Liver (tissue), 8 donors: ENCODE measurements at regions not wholly inside any gene's neighbourhood (a gene's known extent, or its start where the extent isn't known, plus 50 kb on each side); places are given as distances from the start of the nearest gene placed in this dataset.

ENCODE experiments used
- DNase-seq: peaks from one replicate; pipeline ENCODE4 v3.0.0-alpha.2; 2017; ENCODE audit warnings: low spot score
- H3K27ac ChIP-seq, 2 donors: one replicate each; pipeline ENCODE4 v1.7.0; 2013; ENCODE audit warnings: inconsistent platforms in 2 of 2, low read length in 2 of 2, control low read depth in 1 of 2, low read depth in 1 of 2, mild to moderate bottlenecking in 1 of 2
- H3K27me3 ChIP-seq, 4 donors: one replicate each; pipeline versions ENCODE4 v1.6.1 to v1.7.0; 2013; ENCODE audit warnings: low read length in 3 of 4, inconsistent platforms in 1 of 4, mild to moderate bottlenecking in 1 of 4, moderate library complexity in 1 of 4; ENCODE audit not compliant: control insufficient read depth in 4 of 4, insufficient read depth in 4 of 4
- H3K36me3 ChIP-seq, 4 donors: one replicate each; pipeline versions ENCODE4 v1.6.1 to v1.7.0; 2013; ENCODE audit warnings: low read length in 3 of 4, mild to moderate bottlenecking in 3 of 4, low read depth in 1 of 4, moderate library complexity in 1 of 4; ENCODE audit not compliant: control insufficient read depth in 4 of 4, insufficient read depth in 3 of 4
- H3K4me1 ChIP-seq, 4 donors: one replicate each; pipeline versions ENCODE4 v1.6.1 to v1.7.0; 2013; ENCODE audit warnings: low read length in 3 of 4, mild to moderate bottlenecking in 3 of 4, moderate library complexity in 1 of 4; ENCODE audit not compliant: control insufficient read depth in 4 of 4, insufficient read depth in 4 of 4
- H3K4me3 ChIP-seq, 3 donors: one replicate each; pipeline versions ENCODE4 v1.6.1 to v1.7.0; 2013; ENCODE audit warnings: low read length in 3 of 3, control low read depth in 1 of 3, low read depth in 1 of 3, mild to moderate bottlenecking in 1 of 3
- H3K9ac ChIP-seq, 2 donors: one replicate each; pipeline ENCODE4 v1.7.0; 2013; ENCODE audit warnings: low read length in 2 of 2, mild to moderate bottlenecking in 2 of 2, moderate library complexity in 2 of 2, control low read depth in 1 of 2, low read depth in 1 of 2
- H3K9me3 ChIP-seq, 4 donors: one replicate each; pipeline versions ENCODE4 v1.6.1 to v1.7.0; 2013; ENCODE audit warnings: low read length in 3 of 4; ENCODE audit not compliant: control insufficient read depth in 4 of 4
- ATF3 ChIP-seq: IDR thresholded peaks from 2 replicates; pipeline ENCODE4 v1.6.1; 2016; ENCODE audit warnings: antibody characterized with exemption
- CTCF ChIP-seq: fragments of 150-350 bp; IDR thresholded peaks from 2 replicates; pipeline ENCODE4 v1.5.1; 2017; ENCODE audit warnings: improper control_type of control experiment, low read depth, low read length; ENCODE audit not compliant: missing input control
- EGR1 ChIP-seq, 2 donors: IDR thresholded peaks; 2 replicates each; pipeline ENCODE4 v1.6.1; 2016 to 2018; ENCODE audit warnings: antibody characterized with exemption in 2 of 2, low read depth in 2 of 2
- FOXA1 ChIP-seq: IDR thresholded peaks from 2 replicates; pipeline ENCODE4 v1.6.1; 2016; ENCODE audit warnings: antibody characterized with exemption
- FOXA2 ChIP-seq: IDR thresholded peaks from 2 replicates; pipeline ENCODE4 v1.6.1; 2016; ENCODE audit warnings: antibody characterized with exemption
- GABPA ChIP-seq, 2 donors: IDR thresholded peaks in 1 of 2; conservative IDR thresholded peaks in 1 of 2; 2 replicates each; pipeline ENCODE4 v1.6.1; 2016; ENCODE audit warnings: antibody characterized with exemption in 2 of 2, mild to moderate bottlenecking in 1 of 2, moderate library complexity in 1 of 2
- HNF4A ChIP-seq, 2 donors: conservative IDR thresholded peaks; 2 replicates each; pipeline ENCODE4 v1.6.1; 2016; ENCODE audit warnings: antibody characterized with exemption in 2 of 2, mild to moderate bottlenecking in 2 of 2
- HNF4G ChIP-seq: IDR thresholded peaks from 2 replicates; pipeline ENCODE4 v1.6.1; 2016; ENCODE audit warnings: antibody characterized with exemption
- JUND ChIP-seq, 2 donors: IDR thresholded peaks; 2 replicates each; pipeline ENCODE4 v1.6.1; 2016; ENCODE audit warnings: antibody characterized with exemption in 2 of 2
- MAX ChIP-seq: IDR thresholded peaks from 2 replicates; pipeline ENCODE4 v1.6.1; 2016; ENCODE audit warnings: antibody characterized with exemption
- NR2F2 ChIP-seq: IDR thresholded peaks from 2 replicates; pipeline ENCODE4 v1.6.1; 2016; ENCODE audit warnings: antibody characterized with exemption
- RAD21 ChIP-seq, 2 donors: IDR thresholded peaks; 2 replicates each; pipeline ENCODE4 v1.6.1; 2016; ENCODE audit warnings: antibody characterized with exemption in 2 of 2, mild to moderate bottlenecking in 2 of 2
- REST ChIP-seq: IDR thresholded peaks from 2 replicates; pipeline ENCODE4 v1.6.1; 2016; ENCODE audit warnings: antibody characterized with exemption, mild to moderate bottlenecking
- RXRA ChIP-seq, 2 donors: IDR thresholded peaks; 2 replicates each; pipeline ENCODE4 v1.6.1; 2017 to 2018; ENCODE audit warnings: antibody characterized with exemption in 2 of 2, mild to moderate bottlenecking in 1 of 2
- SP1 ChIP-seq: IDR thresholded peaks from 2 replicates; pipeline ENCODE4 v1.6.1; 2018; ENCODE audit warnings: antibody characterized with exemption, mild to moderate bottlenecking
- TAF1 ChIP-seq: conservative IDR thresholded peaks from 2 replicates; pipeline ENCODE4 v1.6.1; 2016; ENCODE audit warnings: antibody characterized with exemption, mild to moderate bottlenecking
- YY1 ChIP-seq: IDR thresholded peaks from 2 replicates; pipeline ENCODE4 v1.6.1; 2016; ENCODE audit warnings: antibody characterized with exemption, mild to moderate bottlenecking
- ZBTB33 ChIP-seq: IDR thresholded peaks from 2 replicates; pipeline ENCODE4 v1.6.1; 2016; ENCODE audit warnings: antibody characterized with exemption
- WGBS: extraction: QIAGEN DNeasy Blood & Tissue Kit; methylation state at CpG from one replicate; pipeline ENCODE4 v1.1.7; 2013; 5-methylcytosine and 5-hydroxymethylcytosine counted together
- donor health status: healthy.
- donor health status: healthy.
- donor health status: healthy.
- donor health status: healthy.
- donor health status: healthy.

- 83% methylated on average over 1 of the region's 1 CpG for WGBS
- no peaks in the 10 kb centered on the region for H3K36me3 ChIP-seq
- no peak overlapping the region for H3K4me3 ChIP-seq
- H3K27ac ChIP-seq: no peak overlapping the region
- H3K27me3 ChIP-seq: no peaks in the 10 kb centered on the region
- TF ChIP-seq FOXA2 (no peak), ATF3 (no peak), HNF4G (no peak), ZBTB33 (no peak), HNF4A (conservative IDR thresholded peaks at IDR 0.05) (no peak), RXRA (IDR thresholded peaks at IDR 0.05) (no peak), EGR1 (IDR thresholded peaks at IDR 0.05; ENCODE audit: low read depth in 2 of 2) (no peak), GABPA (IDR thresholded peaks at IDR 0.05 in 1 of 2, conservative IDR thresholded peaks at IDR 0.05 in 1 of 2) (no peak), NR2F2 (no peak), MAX (no peak), REST (no peak), SP1 (no peak), YY1 (no peak), RAD21 (IDR thresholded peaks at IDR 0.05) (no peak), CTCF (no peak), JUND (IDR thresholded peaks at IDR 0.05) (no peak), TAF1 (no peak), FOXA1 (no peak)
- no peaks in the 10 kb centered on the region for H3K4me1 ChIP-seq
- no peaks in the 10 kb centered on the region for H3K9me3 ChIP-seq
- H3K9ac ChIP-seq: no peak overlapping the region
- no peak for DNase-seq
Measured at GRCh38 chr9:28587052-28587451, 1013.8 kb upstream of the C9orf72 start.
